ENCODE measurements at regions not wholly inside any gene's neighbourhood (a gene's known extent, or its start where the extent isn't known, plus 50 kb on each side); places are given as distances from the start of the nearest gene placed in this dataset.

DNA sequence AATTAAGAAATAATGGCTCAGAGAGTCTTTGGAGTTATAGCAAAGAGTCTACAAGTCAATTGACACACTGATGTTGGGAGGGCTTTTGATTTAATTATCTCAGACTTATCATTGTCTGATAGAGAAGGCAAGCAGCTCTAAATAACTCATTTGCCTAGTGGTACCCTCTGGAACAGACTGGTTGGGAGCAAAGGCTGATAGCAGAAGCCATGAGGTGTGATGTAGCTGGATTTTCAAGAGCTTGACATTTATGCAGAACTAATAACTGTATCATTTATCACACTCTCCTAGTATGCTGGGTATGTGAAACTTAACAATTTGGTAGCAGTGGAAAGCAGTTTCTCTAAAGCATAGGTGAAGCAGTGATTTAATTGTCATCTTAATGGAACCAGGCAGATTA is 380.6 kb downstream of the TENT5A start:
- Histone ChIP-seq H4K91ac (replicated peaks; ENCODE audit: insufficient read length, low read length) (no peak overlapping the region), H3K56ac (replicated peaks; ENCODE audit: insufficient read length, low read depth, low read length) (no peak overlapping the region), H2BK20ac (ENCODE audit: low read length) (no peak overlapping the region), H3K4me3 (ENCODE audit: extremely low read depth in 1 of 4, insufficient read depth in 2 of 4, low read depth in 3 of 4, low read length in 4 of 4) (no peak overlapping the region), H3K18ac (ENCODE audit: extremely low read depth, low read length) (no peak overlapping the region), H4K5ac (ENCODE audit: insufficient read length, low read depth, low read length) (no peak overlapping the region), H3K79me1 (ENCODE audit: low read depth, low read length) (no peaks in the 10 kb centered on the region), H3K14ac (ENCODE audit: insufficient read length) (no peak overlapping the region), H3K27ac (ENCODE audit: low read depth, low read length) (no peak overlapping the region), H3K4me1 (replicated peaks in 1 of 4; ENCODE audit: control insufficient read depth in 3 of 4, insufficient read depth in 4 of 4, low read length in 3 of 4) (no peaks in the 10 kb centered on the region), H3K36me3 (ENCODE audit: control insufficient read depth in 2 of 4, insufficient read depth in 4 of 4, low read length in 3 of 4) (no peaks in the 10 kb centered on the region), H2AFZ (ENCODE audit: low read length) (0 out of 2 replicates have a peak overlapping the region, but pooled peaks have one; percentile 33), H2BK12ac (ENCODE audit: low read depth, low read length) (no peak overlapping the region), H3K4ac (replicated peaks; ENCODE audit: insufficient read length, low read depth, low read length) (no peak overlapping the region), H3K79me2 (ENCODE audit: control insufficient read depth in 1 of 2, insufficient read depth in 2 of 2, low read length in 2 of 2) (no peaks in the 10 kb centered on the region), H3K4me2 (ENCODE audit: insufficient read depth in 1 of 2, low read depth in 2 of 2, low read length in 2 of 2) (no peak overlapping the region), H3K27me3 (replicated peaks in 1 of 4; ENCODE audit: control insufficient read depth in 3 of 4, extremely low read depth in 1 of 4, insufficient read depth in 3 of 4, low read length in 3 of 4) (no peaks in the 10 kb centered on the region; a peak in 1 of 7 replicates), H3K23me2 (ENCODE audit: low read depth, low read length) (no peaks in the 10 kb centered on the region), H4K8ac (ENCODE audit: extremely low read depth, insufficient read depth, low read length) (no peak overlapping the region), H2AK5ac (ENCODE audit: low read depth, low read length) (no peak overlapping the region), H2BK5ac (ENCODE audit: low read depth, low read length) (no peak overlapping the region), H3K9me3 (ENCODE audit: insufficient read depth in 2 of 2, low read depth in 1 of 2, low read length in 1 of 2) (no peaks in the 10 kb centered on the region), H3K9ac (replicated peaks in 1 of 4; ENCODE audit: extremely low read depth in 1 of 4, low read depth in 3 of 4, low read length in 3 of 4) (no peak overlapping the region), H2BK15ac (ENCODE audit: low read length) (no peak overlapping the region), H2BK120ac (replicated peaks; ENCODE audit: low read depth, low read length) (no peak overlapping the region), H3K23ac (ENCODE audit: insufficient read length) (no peak overlapping the region), H4K20me1 (replicated peaks in 1 of 2; ENCODE audit: control insufficient read depth in 1 of 2, insufficient read depth in 2 of 2, low read length in 2 of 2) (no peaks in the 10 kb centered on the region)
- TF ChIP-seq YY1 (IDR thresholded peaks at IDR 0.05; ENCODE audit: low read depth, low read length): no peak
- TF ChIP-seq HDAC6 (IDR thresholded peaks at IDR 0.05; ENCODE audit: low read depth, low read length): no peak
- TF ChIP-seq POLR2A (IDR thresholded peaks at IDR 0.05; ENCODE audit: control extremely low read depth in 1 of 2, low read depth in 2 of 2, low read length in 2 of 2): no peak
- no peak for TF ChIP-seq JUN (IDR thresholded peaks at IDR 0.05; ENCODE audit: low read depth, low read length)
- TF ChIP-seq RXRA (IDR thresholded peaks at IDR 0.05; ENCODE audit: insufficient read depth, low read depth, low read length): no peak
- TF ChIP-seq TCF12 (IDR thresholded peaks at IDR 0.05; ENCODE audit: low read depth, low read length): no peak
- no peak for TF ChIP-seq EGR1 (IDR thresholded peaks at IDR 0.05; ENCODE audit: borderline replicate concordance, low read depth, low read length)
- no peak for TF ChIP-seq POU5F1 (IDR thresholded peaks at IDR 0.05; ENCODE audit: low read depth, low read length)
- no peak for TF ChIP-seq CEBPB (IDR thresholded peaks at IDR 0.05; ENCODE audit: low read depth, low read length)
- no peak for TF ChIP-seq SIRT6 (IDR thresholded peaks at IDR 0.05; ENCODE audit: low read length)
- TF ChIP-seq GTF2F1 (IDR thresholded peaks at IDR 0.05; ENCODE audit: borderline replicate concordance, low read depth, low read length): no peak
- TF ChIP-seq, protein P1, sequence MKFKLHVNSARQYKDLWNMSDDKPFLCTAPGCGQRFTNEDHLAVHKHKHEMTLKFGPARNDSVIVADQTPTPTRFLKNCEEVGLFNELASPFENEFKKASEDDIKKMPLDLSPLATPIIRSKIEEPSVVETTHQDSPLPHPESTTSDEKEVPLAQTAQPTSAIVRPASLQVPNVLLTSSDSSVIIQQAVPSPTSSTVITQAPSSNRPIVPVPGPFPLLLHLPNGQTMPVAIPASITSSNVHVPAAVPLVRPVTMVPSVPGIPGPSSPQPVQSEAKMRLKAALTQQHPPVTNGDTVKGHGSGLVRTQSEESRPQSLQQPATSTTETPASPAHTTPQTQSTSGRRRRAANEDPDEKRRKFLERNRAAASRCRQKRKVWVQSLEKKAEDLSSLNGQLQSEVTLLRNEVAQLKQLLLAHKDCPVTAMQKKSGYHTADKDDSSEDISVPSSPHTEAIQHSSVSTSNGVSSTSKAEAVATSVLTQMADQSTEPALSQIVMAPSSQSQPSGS (IDR thresholded peaks at IDR 0.05; ENCODE audit: low read length): no peak
- TF ChIP-seq TEAD4 (IDR thresholded peaks at IDR 0.05; ENCODE audit: low read depth, low read length): no peak
- ChIA-PET POLR2A (ENCODE audit: partially characterized antibody) (no interaction called here), CTCF (ENCODE audit: partially characterized antibody) (interaction anchor here (0.9 kb wide), 1 partner anchor 34 kb away, joined by 3 read pairs; no protein-coding TSS in a partner anchor)
- no peak for FAIRE-seq
- no peak for DNase-seq (ENCODE audit: low read depth in 1 of 2, low spot score in 2 of 2)

All from H1 (cell line).